Lung (tissue), 11 donors: ENCODE measurements at regions not wholly inside any gene's neighbourhood (a gene's known extent, or its start where the extent isn't known, plus 50 kb on each side); places are given as distances from the start of the nearest gene placed in this dataset.

Source experiments
- ATAC-seq: fragments of 200-7000 bp; cut with Tn5 transposase; one replicate; pipeline ENCODE4 v1.9.1; 2020; ENCODE audit warnings: moderate number of reproducible peaks; ENCODE audit not compliant: insufficient read depth, low FRiP score
- DNase-seq, 3 donors: peaks; one replicate each; pipeline ENCODE4 v3.0.0-alpha.2; 2013 to 2017
- H3K27ac ChIP-seq, 2 donors: one replicate each; pipeline ENCODE4 v1.5.1; 2013; ENCODE audit warnings: mild to moderate bottlenecking in 2 of 2, moderate library complexity in 2 of 2, control low read depth in 1 of 2, inconsistent platforms in 1 of 2, low read depth in 1 of 2, low read length in 1 of 2
- H3K27me3 ChIP-seq, 3 donors: one replicate each; pipeline ENCODE4 v1.5.1; 2013; ENCODE audit warnings: low read length in 2 of 3; ENCODE audit not compliant: control insufficient read depth in 3 of 3, insufficient read depth in 3 of 3
- H3K36me3 ChIP-seq, 4 donors: one replicate each; pipeline ENCODE4 v1.5.1; 2013; ENCODE audit warnings: low read length in 4 of 4, mild to moderate bottlenecking in 1 of 4, moderate library complexity in 1 of 4; ENCODE audit not compliant: control insufficient read depth in 4 of 4, insufficient read depth in 4 of 4
- H3K4me1 ChIP-seq, 5 donors: one replicate each; pipeline ENCODE4 v1.5.1; 2013; ENCODE audit warnings: low read length in 5 of 5, mild to moderate bottlenecking in 2 of 5, moderate library complexity in 1 of 5; ENCODE audit not compliant: control insufficient read depth in 5 of 5, insufficient read depth in 5 of 5
- H3K4me3 ChIP-seq: one replicate; pipeline ENCODE4 v1.5.1; 2013; ENCODE audit warnings: mild to moderate bottlenecking, control low read depth, moderate library complexity
- H3K9ac ChIP-seq, 2 donors: one replicate each; pipeline ENCODE4 v1.5.1; 2013; ENCODE audit warnings: low read length in 2 of 2, control low read depth in 1 of 2; ENCODE audit not compliant: insufficient read depth in 1 of 2
- H3K9me3 ChIP-seq, 4 donors: one replicate each; pipeline ENCODE4 v1.5.1; 2013; ENCODE audit warnings: low read length in 3 of 4, mild to moderate bottlenecking in 1 of 4, moderate library complexity in 1 of 4; ENCODE audit not compliant: control insufficient read depth in 4 of 4, insufficient read depth in 3 of 4
- WGBS, 2 donors: extraction: QIAGEN DNeasy Blood & Tissue Kit; methylation state at CpG; one replicate each; pipeline ENCODE4 v1.1.7; 2013; 5-methylcytosine and 5-hydroxymethylcytosine counted together
- TF ChIP-seq, protein P1 (sequence below): IDR thresholded peaks from 2 replicates; pipeline ENCODE4 v1.5.1; 2012; ENCODE audit warnings: mild to moderate bottlenecking; ENCODE audit errors: control extremely low read depth, extremely low read depth
- donor health status: control.
- donor health status: control.
- donor health status: Bipolar disorder and iron deficiency.
- donor health status: healthy.
- donor health status: DM: yes; HTN: yes; CAD: no.

DNA sequence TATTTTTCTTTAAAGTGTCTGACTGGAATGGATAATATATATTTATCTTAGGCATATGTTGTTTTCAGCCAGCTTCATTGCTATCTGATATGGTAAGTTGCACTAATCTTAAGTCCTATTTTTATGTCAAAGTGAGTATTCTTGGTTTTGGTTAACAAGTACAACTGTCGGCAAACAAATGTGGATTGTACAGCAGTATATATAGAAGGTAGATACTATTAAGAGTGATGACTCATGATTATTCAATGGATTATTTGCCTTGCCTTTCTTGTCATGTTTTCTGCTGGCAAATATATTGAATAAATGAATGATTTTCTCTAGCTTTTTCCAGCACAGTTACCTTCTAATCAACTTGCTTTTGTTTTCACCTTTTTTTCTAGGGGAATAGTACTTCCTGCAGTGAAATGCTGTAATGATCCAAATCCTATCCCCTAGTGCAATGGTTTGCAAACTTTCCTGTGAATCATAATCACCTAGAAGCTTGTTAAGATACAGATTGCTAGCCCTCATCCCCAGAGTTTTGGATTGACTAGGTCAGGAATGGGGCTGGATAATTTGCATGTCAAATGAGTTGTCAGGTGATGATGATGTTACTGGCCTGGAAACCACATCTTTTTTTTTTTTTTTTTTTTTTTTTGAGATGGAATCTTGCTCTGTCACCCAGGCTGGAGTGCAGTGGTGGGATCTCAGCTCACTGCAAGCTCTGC, 60.8 kb upstream of the ARRDC3 start:
- H3K4me3 ChIP-seq: no peak overlapping the region
- DNase-seq: no peak
- H3K9me3 ChIP-seq: no peaks in the 10 kb centered on the region
- H3K4me1 ChIP-seq: no peaks in the 10 kb centered on the region
- WGBS, 2 donors: 81 to 93% methylated on average over 1 of the region's 1 CpG
- TF ChIP-seq, protein P1, sequence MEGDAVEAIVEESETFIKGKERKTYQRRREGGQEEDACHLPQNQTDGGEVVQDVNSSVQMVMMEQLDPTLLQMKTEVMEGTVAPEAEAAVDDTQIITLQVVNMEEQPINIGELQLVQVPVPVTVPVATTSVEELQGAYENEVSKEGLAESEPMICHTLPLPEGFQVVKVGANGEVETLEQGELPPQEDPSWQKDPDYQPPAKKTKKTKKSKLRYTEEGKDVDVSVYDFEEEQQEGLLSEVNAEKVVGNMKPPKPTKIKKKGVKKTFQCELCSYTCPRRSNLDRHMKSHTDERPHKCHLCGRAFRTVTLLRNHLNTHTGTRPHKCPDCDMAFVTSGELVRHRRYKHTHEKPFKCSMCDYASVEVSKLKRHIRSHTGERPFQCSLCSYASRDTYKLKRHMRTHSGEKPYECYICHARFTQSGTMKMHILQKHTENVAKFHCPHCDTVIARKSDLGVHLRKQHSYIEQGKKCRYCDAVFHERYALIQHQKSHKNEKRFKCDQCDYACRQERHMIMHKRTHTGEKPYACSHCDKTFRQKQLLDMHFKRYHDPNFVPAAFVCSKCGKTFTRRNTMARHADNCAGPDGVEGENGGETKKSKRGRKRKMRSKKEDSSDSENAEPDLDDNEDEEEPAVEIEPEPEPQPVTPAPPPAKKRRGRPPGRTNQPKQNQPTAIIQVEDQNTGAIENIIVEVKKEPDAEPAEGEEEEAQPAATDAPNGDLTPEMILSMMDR: no peak
- no peaks in the 10 kb centered on the region for H3K27me3 ChIP-seq
- no peak overlapping the region for H3K27ac ChIP-seq
- no peak overlapping the region for H3K9ac ChIP-seq
- ATAC-seq: no peak
- H3K36me3 ChIP-seq: no peaks in the 10 kb centered on the region

DNA sequence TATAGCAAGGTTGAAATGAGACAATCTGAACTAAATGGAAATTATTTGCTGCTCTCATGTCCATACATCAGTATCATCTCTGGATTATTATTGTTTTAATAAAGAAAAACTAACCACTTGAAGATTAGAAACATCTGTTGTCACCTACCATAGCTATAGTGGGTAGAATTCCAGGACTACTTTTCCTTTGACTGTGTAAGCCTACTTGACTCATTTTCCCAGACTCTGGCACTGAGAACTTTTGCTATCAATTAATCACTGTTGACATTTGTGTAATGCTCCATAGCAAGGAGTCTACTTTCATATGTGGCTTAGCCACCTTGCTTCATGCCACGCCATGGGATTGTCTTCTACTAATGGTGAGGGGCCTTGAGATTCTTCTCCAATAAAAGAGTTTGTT, 59.9 kb upstream of the ARRDC3 start:
- 91 to 100% methylated on average over 1 of the region's 1 CpG for WGBS, 2 donors
- H3K9me3 ChIP-seq: no peaks in the 10 kb centered on the region

DNA sequence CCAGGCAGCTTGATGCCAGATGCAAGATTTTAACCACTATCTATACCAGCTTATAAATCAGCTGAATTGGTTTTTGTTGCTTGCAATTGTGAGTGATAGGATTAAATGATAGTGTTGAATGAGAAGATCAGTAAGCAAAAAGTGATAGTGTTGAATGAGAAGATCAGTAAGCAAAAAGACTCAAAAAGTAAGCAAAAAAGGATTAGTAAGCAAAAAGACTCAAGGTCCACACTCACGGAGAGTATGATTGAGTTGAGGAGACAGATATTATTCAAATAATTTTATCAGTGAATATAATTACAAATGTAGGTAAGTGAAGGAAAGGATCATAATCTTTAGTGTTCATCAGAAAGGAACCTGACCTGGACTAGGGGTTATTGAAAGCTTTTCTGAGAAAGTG, 58.0 kb upstream of the ARRDC3 start:
- 92 to 97% methylated on average over 1 of the region's 1 CpG for WGBS, 2 donors

More for the DNA sequence above, 59.9 kb upstream of the ARRDC3 start:
- TF ChIP-seq, protein P1: no peak
- Histone ChIP-seq H3K4me1 (no peaks in the 10 kb centered on the region), H3K36me3 (no peaks in the 10 kb centered on the region), H3K27me3 (no peaks in the 10 kb centered on the region), H3K27ac (no peak overlapping the region), H3K4me3 (no peak overlapping the region), H3K9ac (no peak overlapping the region)
- DNase-seq (peak in 1 of 3 donors; percentile 31), ATAC-seq (no peak)

More for the DNA sequence above, 58.0 kb upstream of the ARRDC3 start:
- Histone ChIP-seq H3K4me3 (no peak overlapping the region), H3K9me3 (no peaks in the 10 kb centered on the region), H3K27me3 (no peaks in the 10 kb centered on the region), H3K36me3 (no peaks in the 10 kb centered on the region), H3K4me1 (no peaks in the 10 kb centered on the region), H3K9ac (no peak overlapping the region), H3K27ac (no peak overlapping the region)
- DNase-seq: no peak
- TF ChIP-seq, protein P1: no peak
- no peak for ATAC-seq
